ENCODE measurements at regions not wholly inside any gene's neighbourhood (a gene's known extent, or its start where the extent isn't known, plus 50 kb on each side); places are given as distances from the start of the nearest gene placed in this dataset.

- TF ChIP-seq, protein P1, sequence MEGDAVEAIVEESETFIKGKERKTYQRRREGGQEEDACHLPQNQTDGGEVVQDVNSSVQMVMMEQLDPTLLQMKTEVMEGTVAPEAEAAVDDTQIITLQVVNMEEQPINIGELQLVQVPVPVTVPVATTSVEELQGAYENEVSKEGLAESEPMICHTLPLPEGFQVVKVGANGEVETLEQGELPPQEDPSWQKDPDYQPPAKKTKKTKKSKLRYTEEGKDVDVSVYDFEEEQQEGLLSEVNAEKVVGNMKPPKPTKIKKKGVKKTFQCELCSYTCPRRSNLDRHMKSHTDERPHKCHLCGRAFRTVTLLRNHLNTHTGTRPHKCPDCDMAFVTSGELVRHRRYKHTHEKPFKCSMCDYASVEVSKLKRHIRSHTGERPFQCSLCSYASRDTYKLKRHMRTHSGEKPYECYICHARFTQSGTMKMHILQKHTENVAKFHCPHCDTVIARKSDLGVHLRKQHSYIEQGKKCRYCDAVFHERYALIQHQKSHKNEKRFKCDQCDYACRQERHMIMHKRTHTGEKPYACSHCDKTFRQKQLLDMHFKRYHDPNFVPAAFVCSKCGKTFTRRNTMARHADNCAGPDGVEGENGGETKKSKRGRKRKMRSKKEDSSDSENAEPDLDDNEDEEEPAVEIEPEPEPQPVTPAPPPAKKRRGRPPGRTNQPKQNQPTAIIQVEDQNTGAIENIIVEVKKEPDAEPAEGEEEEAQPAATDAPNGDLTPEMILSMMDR (IDR thresholded peaks at IDR 0.05; ENCODE audit: poor library complexity, severe bottlenecking), result no peak
- TF ChIP-seq RAD21 (conservative IDR thresholded peaks at IDR 0.05) (no peak), TAF1 (IDR thresholded peaks at IDR 0.05; ENCODE audit: low read depth) (no peak), POLR2AphosphoS5 (IDR thresholded peaks at IDR 0.05) (no peak), SMC3 (conservative IDR thresholded peaks at IDR 0.05; ENCODE audit: poor library complexity) (no peak), EZH2 (IDR thresholded peaks at IDR 0.05; ENCODE audit: borderline replicate concordance, insufficient read depth, low read length, poor library complexity, severe bottlenecking) (no peak)
Observed at GRCh38 chr13:78087966-78088678, 169.5 kb upstream of the EDNRB start.

Measured in neural cell (in vitro differentiated cells).